HCT116 (cell line): ENCODE measurements at regions not wholly inside any gene's neighbourhood (a gene's known extent, or its start where the extent isn't known, plus 50 kb on each side); places are given as distances from the start of the nearest gene placed in this dataset.

Experiments
- ATAC-seq: fragments of 200-7000 bp; cut with Tn5 transposase; 2 replicates; pipeline ENCODE4 v1.9.1; 2020; ENCODE audit warnings: mild to moderate bottlenecking, moderate library complexity
- BruUV-seq: library from RNA; stranded (reverse); fragments of 400-500 nt; replicated peaks from 2 replicates; lab custom pipeline; 2021; lab: Mats Ljungman, UMichigan
- CTCF ChIA-PET: fragments of 300-600 bp; sonication (Branson Sonifier 250); formaldehyde crosslinking; loops from one replicate; lab custom pipeline; 2021; ENCODE audit warnings: antibody characterized with exemption; lab: Charles Lee
- POLR2A ChIA-PET: fragments of 300-600, 350-600 bp; sonication (Branson Sonifier 250); formaldehyde crosslinking; loops from one replicate; lab custom pipeline; 2021; ENCODE audit warnings: antibody characterized with exemption; lab: Charles Lee
- RAD21 ChIA-PET, 2 experiments: fragments of 300-600 bp; sonication (Branson Sonifier 250); formaldehyde crosslinking; loops; one replicate each; lab custom pipeline; 2023; ENCODE audit warnings: low total read pairs in 2 of 2; ENCODE audit not compliant: uncharacterized antibody in 2 of 2, unreplicated experiment in 2 of 2, low non-redundant PET in 1 of 2; lab: Charles Lee
- DNase-seq: peaks from one replicate; pipeline ENCODE4 v3.0.0-alpha.2; 2010; ENCODE audit warnings: low read depth, low spot score
- H2AFZ ChIP-seq: fragments of 200-600 bp; shearing (Covaris generic), sonication (generic); 2 replicates; pipeline ENCODE4 v1.6.1; 2017; ENCODE audit warnings: low read depth, mixed run types, mixed read lengths, antibody characterized with exemption, low read length; ENCODE audit not compliant: poor library complexity, severe bottlenecking
- H3K27ac ChIP-seq: 2 replicates; pipeline ENCODE4 v1.5.1; 2012; ENCODE audit warnings: low read depth, low read length
- H3K27me3 ChIP-seq: fragments of 200-600 bp; sonication (generic); 2 replicates; pipeline ENCODE4 v1.6.1; 2016; ENCODE audit warnings: mixed run types, low read length, mixed read lengths; ENCODE audit not compliant: insufficient read depth
- H3K36me3 ChIP-seq, 2 experiments: fragments of 200-500 bp in 1 of 2; fragments of 200-600 bp in 1 of 2; sonication (Bioruptor generic) in 1 of 2; sonication (generic) in 1 of 2; 2 replicates each; pipeline versions ENCODE4 v1.5.1 to v1.6.1; 2014 to 2016; ENCODE audit warnings: low read length in 2 of 2, inconsistent platforms in 1 of 2, mixed read lengths in 1 of 2, mixed run types in 1 of 2; ENCODE audit not compliant: insufficient read depth in 2 of 2, control insufficient read depth in 1 of 2
- H3K4me1 ChIP-seq, 2 experiments: fragments of 200-600 bp in 1 of 2; sonication (generic) in 1 of 2; 2 replicates each; pipeline versions ENCODE4 v1.5.1 to v1.6.1; 2012 to 2017; ENCODE audit warnings: low read length in 2 of 2, inconsistent platforms in 1 of 2, mild to moderate bottlenecking in 1 of 2, mixed read lengths in 1 of 2, mixed run types in 1 of 2, moderate library complexity in 1 of 2; ENCODE audit not compliant: insufficient read depth in 2 of 2, control insufficient read depth in 1 of 2
- H3K4me2 ChIP-seq: fragments of 200-600 bp; sonication (generic); 2 replicates; pipeline ENCODE4 v1.6.1; 2017; ENCODE audit warnings: mixed run types, low read length, mixed read lengths
- H3K4me3 ChIP-seq, 2 experiments: fragments of 200-600 bp in 1 of 2; sonication (generic) in 1 of 2; replicated peaks in 1 of 2; 2 replicates each; pipeline ENCODE4 v1.5.1; 2011 to 2016; ENCODE audit warnings: low read length in 2 of 2, control low read depth in 1 of 2, low read depth in 1 of 2, mild to moderate bottlenecking in 1 of 2, mixed read lengths in 1 of 2, mixed run types in 1 of 2
- H3K79me2 ChIP-seq: fragments of 200-600 bp; sonication (generic); 2 replicates; pipeline ENCODE4 v1.6.1; 2017; ENCODE audit warnings: mild to moderate bottlenecking, mixed run types, low read length, moderate library complexity, mixed read lengths; ENCODE audit not compliant: insufficient read depth
- H3K9ac ChIP-seq: fragments of 200-600 bp; sonication (generic); 2 replicates; pipeline ENCODE4 v1.6.1; 2016; ENCODE audit warnings: low read length, mixed read lengths
- H3K9me2 ChIP-seq: fragments of 200-600 bp; sonication (generic), shearing (Covaris generic); 2 replicates; pipeline ENCODE4 v1.6.1; 2017; ENCODE audit warnings: mixed run types, mild to moderate bottlenecking, moderate library complexity; ENCODE audit not compliant: insufficient read depth
- H3K9me3 ChIP-seq, 2 experiments: fragments of 200-500 bp in 1 of 2; fragments of 200-600 bp in 1 of 2; sonication (Bioruptor generic) in 1 of 2; sonication (generic) in 1 of 2; 2 replicates each; pipeline ENCODE4 v1.6.1; 2014 to 2017; ENCODE audit warnings: low read length in 2 of 2, mixed read lengths in 2 of 2, inconsistent platforms in 1 of 2, low read depth in 1 of 2, mild to moderate bottlenecking in 1 of 2, mixed run types in 1 of 2, moderate library complexity in 1 of 2; ENCODE audit not compliant: control insufficient read depth in 1 of 2, insufficient read depth in 1 of 2
- H4K20me1 ChIP-seq: fragments of 200-600 bp; sonication (generic), shearing (Covaris generic); 2 replicates; pipeline ENCODE4 v1.6.1; 2017; ENCODE audit warnings: mixed run types, mild to moderate bottlenecking, moderate library complexity; ENCODE audit not compliant: insufficient read depth
- EZH2 ChIP-seq: fragments of 200-600 bp; sonication (generic); IDR thresholded peaks from 2 replicates; pipeline ENCODE4 v1.6.1; 2017; ENCODE audit warnings: antibody characterized with exemption, mixed run types
- FOSL1 ChIP-seq: IDR thresholded peaks from 2 replicates; pipeline ENCODE4 v1.6.1; 2012; ENCODE audit warnings: low read depth
- JUND ChIP-seq: IDR thresholded peaks from 2 replicates; pipeline ENCODE4 v1.6.1; 2012
- POLR2A ChIP-seq: IDR thresholded peaks from 2 replicates; pipeline ENCODE4 v1.7.0; 2011; ENCODE audit warnings: borderline replicate concordance; ENCODE audit not compliant: insufficient read depth, insufficient read length; ENCODE audit errors: extremely low read depth
- POLR2AphosphoS5 ChIP-seq: IDR thresholded peaks from 2 replicates; pipeline ENCODE4 v1.6.1; 2011; ENCODE audit warnings: mild to moderate bottlenecking, low read depth, low read length, moderate library complexity
- SRF ChIP-seq: IDR thresholded peaks from 2 replicates; pipeline ENCODE4 v1.6.1; 2012; ENCODE audit warnings: low read depth
- YY1 ChIP-seq: IDR thresholded peaks from 2 replicates; pipeline ENCODE4 v1.6.1; 2011; ENCODE audit warnings: low read length, low read depth, moderate library complexity, mild to moderate bottlenecking; ENCODE audit not compliant: insufficient replicate concordance; ENCODE audit errors: extremely low read depth
- ZNF274 ChIP-seq: fragments of 200-500 bp; sonication (Bioruptor generic); IDR thresholded peaks from 2 replicates; pipeline ENCODE4 v1.6.1; 2014; ENCODE audit warnings: mild to moderate bottlenecking, low read depth, low read length, inconsistent platforms
- intact Hi-C: fragments of 100-400 bp; cut with micrococcal nuclease; formaldehyde crosslinking; loops from 2 replicates; pipeline ENCODE4 v1.10.0; 2022
- TF ChIP-seq, protein P1 (sequence below): IDR thresholded peaks from 2 replicates; pipeline ENCODE4 v1.6.1; 2012; ENCODE audit warnings: low read depth
- TF ChIP-seq, protein P2 (sequence below): IDR thresholded peaks from 2 replicates; pipeline ENCODE4 v1.6.1; 2012
- TF ChIP-seq, protein P3 (sequence below): IDR thresholded peaks from 2 replicates; pipeline ENCODE4 v1.6.1; 2012
- TF ChIP-seq, protein P4 (sequence below), 3 experiments: fragments of 200-600 bp in 1 of 3; sonication (generic) in 1 of 3; IDR thresholded peaks in 2 of 3; conservative IDR thresholded peaks in 1 of 3; 2 replicates each; pipeline ENCODE4 v1.5.1; 2012 to 2017; ENCODE audit warnings: low read depth in 2 of 3, low read length in 2 of 3, antibody characterized with exemption in 1 of 3, borderline replicate concordance in 1 of 3, control low read depth in 1 of 3, mild to moderate bottlenecking in 1 of 3, mixed read lengths in 1 of 3, mixed run types in 1 of 3, moderate library complexity in 1 of 3; ENCODE audit not compliant: insufficient read depth in 1 of 3

DNA sequence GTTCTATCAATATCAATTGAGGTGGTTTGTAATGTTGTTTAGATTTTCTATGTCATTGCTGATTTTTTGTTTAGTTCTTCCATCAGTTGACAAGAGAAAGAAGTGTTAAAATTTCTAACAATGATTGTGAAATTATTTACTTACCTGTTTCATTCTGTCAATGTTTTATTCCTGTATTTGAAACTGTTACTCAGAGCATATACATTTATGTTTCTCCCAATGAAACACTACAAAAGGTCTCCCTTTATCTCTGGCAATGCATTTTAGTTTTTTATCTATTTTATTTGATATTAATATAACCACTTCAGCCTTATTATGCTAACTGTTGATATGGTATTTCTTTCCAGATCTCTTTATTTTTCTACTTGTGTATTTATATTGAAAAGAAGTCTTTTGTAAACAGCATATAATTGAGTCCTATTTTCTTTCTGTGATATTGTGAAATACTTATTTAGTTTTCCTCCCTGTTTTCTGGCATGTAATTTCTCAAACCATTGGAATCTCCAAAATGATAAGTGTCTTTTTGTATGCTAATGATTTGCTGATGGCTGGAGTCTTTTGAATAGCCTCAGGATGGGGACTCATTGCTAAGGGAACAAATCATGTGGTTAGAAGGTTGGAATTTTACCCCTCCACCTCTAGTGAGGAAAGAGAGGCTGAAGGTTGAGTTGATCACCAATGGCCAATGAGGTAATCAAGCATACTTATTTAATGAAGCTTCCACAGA is 122.0 kb downstream of the ADSS2 start:
- no peak overlapping the region for H3K27ac ChIP-seq
- no peaks in the 10 kb centered on the region for H3K9me3 ChIP-seq
- intact Hi-C loops = no loop called here
- RAD21 ChIA-PET = no interaction called here
- no peak overlapping the region for H3K4me2 ChIP-seq
- TF ChIP-seq, protein P1, sequence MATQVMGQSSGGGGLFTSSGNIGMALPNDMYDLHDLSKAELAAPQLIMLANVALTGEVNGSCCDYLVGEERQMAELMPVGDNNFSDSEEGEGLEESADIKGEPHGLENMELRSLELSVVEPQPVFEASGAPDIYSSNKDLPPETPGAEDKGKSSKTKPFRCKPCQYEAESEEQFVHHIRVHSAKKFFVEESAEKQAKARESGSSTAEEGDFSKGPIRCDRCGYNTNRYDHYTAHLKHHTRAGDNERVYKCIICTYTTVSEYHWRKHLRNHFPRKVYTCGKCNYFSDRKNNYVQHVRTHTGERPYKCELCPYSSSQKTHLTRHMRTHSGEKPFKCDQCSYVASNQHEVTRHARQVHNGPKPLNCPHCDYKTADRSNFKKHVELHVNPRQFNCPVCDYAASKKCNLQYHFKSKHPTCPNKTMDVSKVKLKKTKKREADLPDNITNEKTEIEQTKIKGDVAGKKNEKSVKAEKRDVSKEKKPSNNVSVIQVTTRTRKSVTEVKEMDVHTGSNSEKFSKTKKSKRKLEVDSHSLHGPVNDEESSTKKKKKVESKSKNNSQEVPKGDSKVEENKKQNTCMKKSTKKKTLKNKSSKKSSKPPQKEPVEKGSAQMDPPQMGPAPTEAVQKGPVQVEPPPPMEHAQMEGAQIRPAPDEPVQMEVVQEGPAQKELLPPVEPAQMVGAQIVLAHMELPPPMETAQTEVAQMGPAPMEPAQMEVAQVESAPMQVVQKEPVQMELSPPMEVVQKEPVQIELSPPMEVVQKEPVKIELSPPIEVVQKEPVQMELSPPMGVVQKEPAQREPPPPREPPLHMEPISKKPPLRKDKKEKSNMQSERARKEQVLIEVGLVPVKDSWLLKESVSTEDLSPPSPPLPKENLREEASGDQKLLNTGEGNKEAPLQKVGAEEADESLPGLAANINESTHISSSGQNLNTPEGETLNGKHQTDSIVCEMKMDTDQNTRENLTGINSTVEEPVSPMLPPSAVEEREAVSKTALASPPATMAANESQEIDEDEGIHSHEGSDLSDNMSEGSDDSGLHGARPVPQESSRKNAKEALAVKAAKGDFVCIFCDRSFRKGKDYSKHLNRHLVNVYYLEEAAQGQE = no peak
- TF ChIP-seq ZNF274 (no peak), JUND (no peak), YY1 (no peak), POLR2A (no peak), POLR2AphosphoS5 (no peak), FOSL1 (no peak), EZH2 (no peak), SRF (no peak)
- TF ChIP-seq, protein P2, sequence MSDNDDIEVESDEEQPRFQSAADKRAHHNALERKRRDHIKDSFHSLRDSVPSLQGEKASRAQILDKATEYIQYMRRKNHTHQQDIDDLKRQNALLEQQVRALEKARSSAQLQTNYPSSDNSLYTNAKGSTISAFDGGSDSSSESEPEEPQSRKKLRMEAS = no peak
- TF ChIP-seq, protein P3, sequence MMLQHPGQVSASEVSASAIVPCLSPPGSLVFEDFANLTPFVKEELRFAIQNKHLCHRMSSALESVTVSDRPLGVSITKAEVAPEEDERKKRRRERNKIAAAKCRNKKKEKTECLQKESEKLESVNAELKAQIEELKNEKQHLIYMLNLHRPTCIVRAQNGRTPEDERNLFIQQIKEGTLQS = no peak
- TF ChIP-seq, protein P4, sequence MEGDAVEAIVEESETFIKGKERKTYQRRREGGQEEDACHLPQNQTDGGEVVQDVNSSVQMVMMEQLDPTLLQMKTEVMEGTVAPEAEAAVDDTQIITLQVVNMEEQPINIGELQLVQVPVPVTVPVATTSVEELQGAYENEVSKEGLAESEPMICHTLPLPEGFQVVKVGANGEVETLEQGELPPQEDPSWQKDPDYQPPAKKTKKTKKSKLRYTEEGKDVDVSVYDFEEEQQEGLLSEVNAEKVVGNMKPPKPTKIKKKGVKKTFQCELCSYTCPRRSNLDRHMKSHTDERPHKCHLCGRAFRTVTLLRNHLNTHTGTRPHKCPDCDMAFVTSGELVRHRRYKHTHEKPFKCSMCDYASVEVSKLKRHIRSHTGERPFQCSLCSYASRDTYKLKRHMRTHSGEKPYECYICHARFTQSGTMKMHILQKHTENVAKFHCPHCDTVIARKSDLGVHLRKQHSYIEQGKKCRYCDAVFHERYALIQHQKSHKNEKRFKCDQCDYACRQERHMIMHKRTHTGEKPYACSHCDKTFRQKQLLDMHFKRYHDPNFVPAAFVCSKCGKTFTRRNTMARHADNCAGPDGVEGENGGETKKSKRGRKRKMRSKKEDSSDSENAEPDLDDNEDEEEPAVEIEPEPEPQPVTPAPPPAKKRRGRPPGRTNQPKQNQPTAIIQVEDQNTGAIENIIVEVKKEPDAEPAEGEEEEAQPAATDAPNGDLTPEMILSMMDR (IDR thresholded peaks at IDR 0.05 in 2 of 3, conservative IDR thresholded peaks at IDR 0.05 in 1 of 3; ENCODE audit: borderline replicate concordance in 1 of 3, insufficient read depth in 1 of 3, low read depth in 2 of 3, low read length in 2 of 3) = no peak
- DNase-seq (no peak), ATAC-seq (no peak)
- H3K9me2 ChIP-seq = no peaks in the 10 kb centered on the region
- POLR2A ChIA-PET = no interaction called here
- H3K79me2 ChIP-seq = no peaks in the 10 kb centered on the region
- H4K20me1 ChIP-seq = no peaks in the 10 kb centered on the region
- H3K9ac ChIP-seq = no peak overlapping the region
- no peak overlapping the region for H3K4me3 ChIP-seq
- H3K36me3 ChIP-seq = no peaks in the 10 kb centered on the region
- peak overlapping the region; percentile 8 for H2AFZ ChIP-seq
- peaks cover 0 to 19% of the 10 kb centered on the region in 2 experiments; a peak in 1 of 4 replicates for H3K4me1 ChIP-seq
- CTCF ChIA-PET = no interaction called here
- no peaks in the 10 kb centered on the region; the same call in 1 of the 2 replicates for H3K27me3 ChIP-seq
- no TSS peak for BruUV-seq
